Hippocampal formation (tissue), 2 donors: ENCODE measurements at regions not wholly inside any gene's neighbourhood (a gene's known extent, or its start where the extent isn't known, plus 50 kb on each side); places are given as distances from the start of the nearest gene placed in this dataset.
"Not testable (repeated sequence)": the region's sequence is repeated elsewhere in the genome, so short reads cannot be mapped to it uniquely, and the experiment has no call there.

Experiments
- DNase-seq, 2 donors: peaks; one replicate each; lab custom pipeline; 2025; lab: John Stamatoyannopoulos, UW

- DNase-seq: no peak
These were observed 160.2 kb downstream of the GJA1 start for GRCh38 chr6:121595646-121596045.

GRCh38 chr6:121596441-121596840 lies 161.0 kb downstream of the GJA1 start:
- DNase-seq: no peak

- no peak for DNase-seq
These were observed 162.2 kb downstream of the GJA1 start for GRCh38 chr6:121597654-121598053.

GRCh38 chr6:121599331-121599730 lies 163.9 kb downstream of the GJA1 start:
- DNase-seq: not testable (repeated sequence)

GRCh38 chr6:121600389-121601168 lies 165.1 kb downstream of the GJA1 start:
- DNase-seq: no peak

GRCh38 chr6:121603486-121603885 lies 168.0 kb downstream of the GJA1 start:
- DNase-seq: no peak

- no peak for DNase-seq
These were observed 172.3 kb downstream of the GJA1 start for GRCh38 chr6:121607721-121608120.

GRCh38 chr6:121608270-121608669 lies 172.8 kb downstream of the GJA1 start:
- no peak for DNase-seq

GRCh38 chr6:121609281-121609680 lies 173.8 kb downstream of the GJA1 start:
- no peak for DNase-seq

GRCh38 chr6:121612927-121613326 lies 177.5 kb downstream of the GJA1 start:
- no peak for DNase-seq

- DNase-seq: no peak
These were observed 178.7 kb downstream of the GJA1 start for GRCh38 chr6:121614115-121614514.

- no peak for DNase-seq
These were observed 180.0 kb downstream of the GJA1 start for GRCh38 chr6:121615493-121615892.

GRCh38 chr6:121616406-121616805 lies 181.0 kb downstream of the GJA1 start:
- DNase-seq: no peak

- DNase-seq: no peak
These were observed 181.9 kb downstream of the GJA1 start for GRCh38 chr6:121617388-121617787.

GRCh38 chr6:121619013-121619412 lies 183.6 kb downstream of the GJA1 start:
- DNase-seq: no peak

- DNase-seq: no peak
These were observed 184.7 kb downstream of the GJA1 start for GRCh38 chr6:121619987-121620740.

- DNase-seq: no peak
These were observed 192.3 kb downstream of the GJA1 start for GRCh38 chr6:121627761-121628160.

GRCh38 chr6:121630716-121631115 lies 195.3 kb downstream of the GJA1 start:
- DNase-seq: no peak

GRCh38 chr6:121631752-121632151 lies 196.3 kb downstream of the GJA1 start:
- not testable (repeated sequence) for DNase-seq

GRCh38 chr6:121633309-121633708 lies 197.9 kb downstream of the GJA1 start:
- no peak for DNase-seq

GRCh38 chr6:121634586-121634985 lies 199.1 kb downstream of the GJA1 start:
- DNase-seq: not testable (repeated sequence)

- DNase-seq: no peak
These were observed 199.9 kb downstream of the GJA1 start for GRCh38 chr6:121635355-121635754.

GRCh38 chr6:121636217-121636616 lies 200.8 kb downstream of the GJA1 start:
- not testable (repeated sequence) for DNase-seq
